Heart left ventricle (tissue), 16 donors: ENCODE measurements at regions not wholly inside any gene's neighbourhood (a gene's known extent, or its start where the extent isn't known, plus 50 kb on each side); places are given as distances from the start of the nearest gene placed in this dataset.
A peak's percentile ranks its signal among the peaks of the same experiment; 100 is the strongest.

Experiments
- ATAC-seq, 4 donors: fragments of 200-7000 bp; cut with Tn5 transposase; one replicate each; pipeline ENCODE4 v1.9.1; 2020 to 2022; ENCODE audit warnings: moderate library complexity in 4 of 4, mild to moderate bottlenecking in 3 of 4, moderate number of reproducible peaks in 1 of 4
- DNase-seq, 5 donors: peaks; one replicate each; pipeline ENCODE4 v3.0.0-alpha.2; 2020
- H3K27ac ChIP-seq, 12 donors: fragments of 200-600 bp; sonication (generic) in 4 of 12; one replicate each; pipeline versions ENCODE4 v1.5.0 to v1.8.0; 2016 to 2022; ENCODE audit warnings: mild to moderate bottlenecking in 2 of 12
- H3K27me3 ChIP-seq, 9 donors: fragments of 200-600 bp; sonication (generic) in 2 of 9; one replicate each; pipeline versions ENCODE4 v1.5.1 to v1.8.0; 2016 to 2022; ENCODE audit warnings: mild to moderate bottlenecking in 3 of 9
- H3K36me3 ChIP-seq, 9 donors: fragments of 200-600 bp; sonication (generic) in 2 of 9; one replicate each; pipeline versions ENCODE4 v1.5.0 to v1.8.0; 2018 to 2022; ENCODE audit warnings: mild to moderate bottlenecking in 2 of 9
- H3K4me1 ChIP-seq, 12 donors: fragments of 200-600 bp; sonication (generic) in 4 of 12; one replicate each; pipeline versions ENCODE4 v1.5.0 to v1.8.0; 2016 to 2022; ENCODE audit warnings: mild to moderate bottlenecking in 3 of 12
- H3K4me3 ChIP-seq, 12 donors: fragments of 200-600 bp; sonication (generic) in 4 of 12; one replicate each; pipeline versions ENCODE4 v1.5.0 to v1.8.0; 2017 to 2022; ENCODE audit warnings: mild to moderate bottlenecking in 9 of 12, moderate library complexity in 4 of 12
- H3K9me3 ChIP-seq, 12 donors: fragments of 200-600 bp; sonication (generic) in 4 of 12; one replicate each; pipeline versions ENCODE4 v1.5.0 to v1.8.0; 2016 to 2022; ENCODE audit warnings: mild to moderate bottlenecking in 1 of 12
- POLR2A ChIP-seq, 2 donors: fragments of 450-650 bp; IDR thresholded peaks; one replicate each; pipeline ENCODE4 v1.6.1; 2017; ENCODE audit warnings: antibody characterized with exemption in 2 of 2, mild to moderate bottlenecking in 2 of 2, moderate library complexity in 2 of 2
- WGBS, 4 donors: extraction: QIAGEN DNeasy Blood & Tissue Kit in 2 of 4; methylation state at CpG; one replicate each; pipeline versions ENCODE4 v1.1.5 to v1.1.7; 2013 to 2018; 5-methylcytosine and 5-hydroxymethylcytosine counted together
- intact Hi-C, 10 donors: fragments of 100-400 bp; cut with DNase I; formaldehyde crosslinking; loops; one replicate each; pipeline versions ENCODE4 v1.11.1 to v1.14.2; 2022
- TF ChIP-seq, protein P1 (sequence below), 12 donors: fragments of 200-600 bp; sonication (generic) in 4 of 12; IDR thresholded peaks; one replicate each; pipeline versions ENCODE4 v1.5.0 to v1.8.0; 2018 to 2022; ENCODE audit warnings: antibody characterized with exemption in 12 of 12, mild to moderate bottlenecking in 5 of 12
- donor health status: ischemic (EF 13 %, LVEDD 7.1; RV severe dilation, severe dysfunction).
- donor health status: healthy with polysubstance abuse.
- donor health status: DM: no; HTN: yes; CAD: no.
- donor health status: DM: no; HTN: no; CAD: no.
- donor health status: ischemic (EF 25% LVEDD 6.9; RV normal size, moderate dysfunction).
- donor health status: ischemic (EF 25% LVEDD 5.7; RV mildly dilated, moderate dysfunction).
- donor health status: healthy.
- donor health status: DM: yes; HTN: yes; CAD: no.
- donor health status: ischemic (EF 35%, LVEDD 5.7; RV mildly dilated, moderate dysfunction).
- donor health status: nonischemic (EF 11% LVEDD 7.7; RV severe dilation, severe dysfunction).
- donor health status: DM: yes; HTN: yes; CAD: no.
- donor health status: PGD.
- donor health status: ischemic (EF 29% LVEDD 5.4; RV normal size, mild dysfunction).
- donor health status: nonischemic (EF 23%, LVEDD 6.1; RV moderate dilation, normal function).

- H3K36me3 ChIP-seq: no peaks in the 10 kb centered on the region
- H3K27me3 ChIP-seq: no peaks in the 10 kb centered on the region
- peaks cover 0 to 16% (median 2%) of the 10 kb centered on the region in 12 donors for H3K9me3 ChIP-seq
- H3K27ac ChIP-seq: peak overlapping the region in 1 of 12 donors; percentile 39
- H3K4me1 ChIP-seq: peaks cover 0 to 37% (median 27%) of the 10 kb centered on the region in 12 donors
- 39 to 47% (median 44%) methylated on average over 9 of the region's 9 CpGs for WGBS, 4 donors
- no peak for TF ChIP-seq POLR2A (IDR thresholded peaks at IDR 0.05)
- TF ChIP-seq, protein P1, sequence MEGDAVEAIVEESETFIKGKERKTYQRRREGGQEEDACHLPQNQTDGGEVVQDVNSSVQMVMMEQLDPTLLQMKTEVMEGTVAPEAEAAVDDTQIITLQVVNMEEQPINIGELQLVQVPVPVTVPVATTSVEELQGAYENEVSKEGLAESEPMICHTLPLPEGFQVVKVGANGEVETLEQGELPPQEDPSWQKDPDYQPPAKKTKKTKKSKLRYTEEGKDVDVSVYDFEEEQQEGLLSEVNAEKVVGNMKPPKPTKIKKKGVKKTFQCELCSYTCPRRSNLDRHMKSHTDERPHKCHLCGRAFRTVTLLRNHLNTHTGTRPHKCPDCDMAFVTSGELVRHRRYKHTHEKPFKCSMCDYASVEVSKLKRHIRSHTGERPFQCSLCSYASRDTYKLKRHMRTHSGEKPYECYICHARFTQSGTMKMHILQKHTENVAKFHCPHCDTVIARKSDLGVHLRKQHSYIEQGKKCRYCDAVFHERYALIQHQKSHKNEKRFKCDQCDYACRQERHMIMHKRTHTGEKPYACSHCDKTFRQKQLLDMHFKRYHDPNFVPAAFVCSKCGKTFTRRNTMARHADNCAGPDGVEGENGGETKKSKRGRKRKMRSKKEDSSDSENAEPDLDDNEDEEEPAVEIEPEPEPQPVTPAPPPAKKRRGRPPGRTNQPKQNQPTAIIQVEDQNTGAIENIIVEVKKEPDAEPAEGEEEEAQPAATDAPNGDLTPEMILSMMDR (IDR thresholded peaks at IDR 0.05): peak; percentile 69 to 96 (median 82)
- intact Hi-C loops: loop anchor here (1.0 to 10.0 kb wide), 13 partner anchors 43 to 463 kb away; partner anchors contain the start of gene ZFP36L2 (in 7 of the 10)
- H3K4me3 ChIP-seq: no peak overlapping the region
- peak; percentile 68 to 81 (median 77) for DNase-seq
- peak in 3 of 4 donors; percentile 78 to 82 (median 78) for ATAC-seq
Measured at GRCh38 chr2:43024515-43025011, 201.8 kb downstream of the ZFP36L2 start.

- no peaks in the 10 kb centered on the region for H3K27me3 ChIP-seq
- TF ChIP-seq POLR2A (IDR thresholded peaks at IDR 0.05): no peak
- TF ChIP-seq, protein P1 (IDR thresholded peaks at IDR 0.05): no peak
- DNase-seq (no peak), ATAC-seq (no peak)
- H3K36me3 ChIP-seq: no peaks in the 10 kb centered on the region
- H3K9me3 ChIP-seq: peaks cover 0 to 16% (median 2%) of the 10 kb centered on the region in 12 donors
- no peak overlapping the region for H3K4me3 ChIP-seq
- intact Hi-C loops: loop anchor here (1.0 to 10.0 kb wide), 9 partner anchors 47 to 463 kb away; partner anchors contain the start of gene ZFP36L2 (in 8 of the 10)
- no peak overlapping the region for H3K27ac ChIP-seq
- 77 to 85% (median 81%) methylated on average over 6 of the region's 6 CpGs for WGBS, 4 donors
- peaks cover 0 to 43% (median 32%) of the 10 kb centered on the region in 12 donors for H3K4me1 ChIP-seq
Measured at GRCh38 chr2:43023791-43024514, 202.5 kb downstream of the ZFP36L2 start.

DNA sequence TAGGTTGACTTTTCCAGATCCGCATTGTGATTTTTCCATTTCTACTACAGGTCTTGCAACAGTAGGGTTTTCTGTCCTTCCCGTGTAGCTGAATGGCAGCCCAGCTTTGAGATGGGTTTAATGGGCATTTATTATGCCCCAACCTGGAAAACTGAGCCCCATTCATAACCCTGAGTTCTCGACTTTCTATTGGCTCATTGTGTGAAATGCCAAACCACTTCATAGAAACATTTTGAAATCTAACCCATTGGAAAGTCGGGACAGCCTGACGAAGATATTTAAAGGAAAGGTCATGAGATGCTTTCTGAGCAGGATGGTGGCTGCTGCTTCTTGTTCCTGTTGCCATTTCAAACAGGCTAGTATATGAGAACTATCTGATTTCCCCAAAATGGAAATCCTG lies 203.5 kb downstream of the ZFP36L2 start:
- no peak for TF ChIP-seq POLR2A (IDR thresholded peaks at IDR 0.05)
- TF ChIP-seq, protein P1 (IDR thresholded peaks at IDR 0.05): no peak
- no peaks in the 10 kb centered on the region for H3K36me3 ChIP-seq
- 91 to 95% (median 94%) methylated on average over 5 of the region's 5 CpGs for WGBS, 4 donors
- peaks cover 0 to 16% (median 2%) of the 10 kb centered on the region in 12 donors for H3K9me3 ChIP-seq
- DNase-seq (no peak), ATAC-seq (no peak)
- peaks cover 0 to 52% (median 38%) of the 10 kb centered on the region in 12 donors for H3K4me1 ChIP-seq
- H3K27ac ChIP-seq: no peak overlapping the region
- no peaks in the 10 kb centered on the region for H3K27me3 ChIP-seq
- H3K4me3 ChIP-seq: no peak overlapping the region
- intact Hi-C loops: loop anchor here in 9 of 10 donors (2.0 to 10.0 kb wide), 8 partner anchors 46 to 464 kb away; partner anchors contain the start of gene ZFP36L2 (in 5 of the 9)
